ENCODE measurements at regions not wholly inside any gene's neighbourhood (a gene's known extent, or its start where the extent isn't known, plus 50 kb on each side); places are given as distances from the start of the nearest gene placed in this dataset.

DNA sequence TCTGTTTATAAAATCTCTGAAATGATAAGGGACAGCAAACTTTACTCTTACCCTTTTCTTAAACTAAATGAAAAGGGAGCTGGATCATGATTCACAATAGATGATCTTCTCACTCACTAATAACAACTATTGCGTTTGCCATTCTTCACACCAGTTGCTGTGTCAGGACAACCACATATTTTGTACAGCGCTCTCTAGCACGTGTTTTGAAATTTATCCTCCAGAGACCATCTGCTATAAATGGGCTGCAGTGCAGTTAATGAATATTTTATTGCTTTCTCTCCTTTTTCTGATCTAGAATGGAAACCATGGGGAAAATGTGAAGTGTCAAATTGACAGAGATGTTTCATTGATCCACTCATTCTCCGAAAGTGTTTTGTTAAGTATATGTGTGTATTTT is 258.4 kb upstream of the CCNH start:
- POLR2A ChIA-PET: no interaction called here
- RAD21 ChIA-PET (ENCODE audit: unreplicated experiment): no interaction called here
- 33% methylated on average over 4 of the region's 4 CpGs for WGBS (ENCODE audit: insufficient coverage, insufficient replicate concordance, low lambda C conversion rate, missing lambda C conversion rate)
- Histone ChIP-seq H3K27me3 (replicated peaks in 1 of 2; ENCODE audit: control insufficient read depth in 2 of 2, insufficient read depth in 2 of 2, low read length in 1 of 2) (no peaks in the 10 kb centered on the region), H3K9ac (ENCODE audit: control insufficient read depth, insufficient read depth, low read length) (no peak overlapping the region), H3K9me3 (replicated peaks; ENCODE audit: control insufficient read depth, insufficient read depth, low read length) (no peaks in the 10 kb centered on the region), H3K4me3 (no peak overlapping the region), H3K36me3 (ENCODE audit: control insufficient read depth in 2 of 2, insufficient read depth in 2 of 2, low read length in 1 of 2) (no peaks in the 10 kb centered on the region), H4K20me1 (ENCODE audit: control insufficient read depth, insufficient read depth) (no peaks in the 10 kb centered on the region), H3K4me1 (ENCODE audit: control insufficient read depth, insufficient read depth, low read length) (no peaks in the 10 kb centered on the region), H3K27ac (ENCODE audit: control insufficient read depth, insufficient read depth) (no peak overlapping the region), H3K79me2 (ENCODE audit: control insufficient read depth, insufficient read depth, low read length) (no peaks in the 10 kb centered on the region), H2AFZ (ENCODE audit: control insufficient read depth, low read depth, low read length) (no peak overlapping the region), H3K4me2 (ENCODE audit: control insufficient read depth, insufficient read depth) (no peak overlapping the region)
- CTCF ChIA-PET: no interaction called here
- no peak for ATAC-seq
- BruUV-seq (replicated peaks): no TSS peak
- DNase-seq (ENCODE audit: low read depth, low spot score): no peak
- no peak for TF ChIP-seq CREB1 (IDR thresholded peaks at IDR 0.05; ENCODE audit: low read depth)
- no peak for TF ChIP-seq CBX3 (IDR thresholded peaks at IDR 0.05; ENCODE audit: borderline replicate concordance, low read depth)
- TF ChIP-seq, protein P1, sequence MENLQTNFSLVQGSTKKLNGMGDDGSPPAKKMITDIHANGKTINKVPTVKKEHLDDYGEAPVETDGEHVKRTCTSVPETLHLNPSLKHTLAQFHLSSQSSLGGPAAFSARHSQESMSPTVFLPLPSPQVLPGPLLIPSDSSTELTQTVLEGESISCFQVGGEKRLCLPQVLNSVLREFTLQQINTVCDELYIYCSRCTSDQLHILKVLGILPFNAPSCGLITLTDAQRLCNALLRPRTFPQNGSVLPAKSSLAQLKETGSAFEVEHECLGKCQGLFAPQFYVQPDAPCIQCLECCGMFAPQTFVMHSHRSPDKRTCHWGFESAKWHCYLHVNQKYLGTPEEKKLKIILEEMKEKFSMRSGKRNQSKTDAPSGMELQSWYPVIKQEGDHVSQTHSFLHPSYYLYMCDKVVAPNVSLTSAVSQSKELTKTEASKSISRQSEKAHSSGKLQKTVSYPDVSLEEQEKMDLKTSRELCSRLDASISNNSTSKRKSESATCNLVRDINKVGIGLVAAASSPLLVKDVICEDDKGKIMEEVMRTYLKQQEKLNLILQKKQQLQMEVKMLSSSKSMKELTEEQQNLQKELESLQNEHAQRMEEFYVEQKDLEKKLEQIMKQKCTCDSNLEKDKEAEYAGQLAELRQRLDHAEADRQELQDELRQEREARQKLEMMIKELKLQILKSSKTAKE (IDR thresholded peaks at IDR 0.05; ENCODE audit: low read depth, poor library complexity, severe bottlenecking): no peak
- TF ChIP-seq NFYB (IDR thresholded peaks at IDR 0.05; ENCODE audit: insufficient read depth, low read depth, low read length): no peak
- TF ChIP-seq, protein P2, sequence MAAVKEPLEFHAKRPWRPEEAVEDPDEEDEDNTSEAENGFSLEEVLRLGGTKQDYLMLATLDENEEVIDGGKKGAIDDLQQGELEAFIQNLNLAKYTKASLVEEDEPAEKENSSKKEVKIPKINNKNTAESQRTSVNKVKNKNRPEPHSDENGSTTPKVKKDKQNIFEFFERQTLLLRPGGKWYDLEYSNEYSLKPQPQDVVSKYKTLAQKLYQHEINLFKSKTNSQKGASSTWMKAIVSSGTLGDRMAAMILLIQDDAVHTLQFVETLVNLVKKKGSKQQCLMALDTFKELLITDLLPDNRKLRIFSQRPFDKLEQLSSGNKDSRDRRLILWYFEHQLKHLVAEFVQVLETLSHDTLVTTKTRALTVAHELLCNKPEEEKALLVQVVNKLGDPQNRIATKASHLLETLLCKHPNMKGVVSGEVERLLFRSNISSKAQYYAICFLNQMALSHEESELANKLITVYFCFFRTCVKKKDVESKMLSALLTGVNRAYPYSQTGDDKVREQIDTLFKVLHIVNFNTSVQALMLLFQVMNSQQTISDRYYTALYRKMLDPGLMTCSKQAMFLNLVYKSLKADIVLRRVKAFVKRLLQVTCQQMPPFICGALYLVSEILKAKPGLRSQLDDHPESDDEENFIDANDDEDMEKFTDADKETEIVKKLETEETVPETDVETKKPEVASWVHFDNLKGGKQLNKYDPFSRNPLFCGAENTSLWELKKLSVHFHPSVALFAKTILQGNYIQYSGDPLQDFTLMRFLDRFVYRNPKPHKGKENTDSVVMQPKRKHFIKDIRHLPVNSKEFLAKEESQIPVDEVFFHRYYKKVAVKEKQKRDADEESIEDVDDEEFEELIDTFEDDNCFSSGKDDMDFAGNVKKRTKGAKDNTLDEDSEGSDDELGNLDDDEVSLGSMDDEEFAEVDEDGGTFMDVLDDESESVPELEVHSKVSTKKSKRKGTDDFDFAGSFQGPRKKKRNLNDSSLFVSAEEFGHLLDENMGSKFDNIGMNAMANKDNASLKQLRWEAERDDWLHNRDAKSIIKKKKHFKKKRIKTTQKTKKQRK (IDR thresholded peaks at IDR 0.05; ENCODE audit: low read depth, low read length): no peak
- TF ChIP-seq, protein P3, sequence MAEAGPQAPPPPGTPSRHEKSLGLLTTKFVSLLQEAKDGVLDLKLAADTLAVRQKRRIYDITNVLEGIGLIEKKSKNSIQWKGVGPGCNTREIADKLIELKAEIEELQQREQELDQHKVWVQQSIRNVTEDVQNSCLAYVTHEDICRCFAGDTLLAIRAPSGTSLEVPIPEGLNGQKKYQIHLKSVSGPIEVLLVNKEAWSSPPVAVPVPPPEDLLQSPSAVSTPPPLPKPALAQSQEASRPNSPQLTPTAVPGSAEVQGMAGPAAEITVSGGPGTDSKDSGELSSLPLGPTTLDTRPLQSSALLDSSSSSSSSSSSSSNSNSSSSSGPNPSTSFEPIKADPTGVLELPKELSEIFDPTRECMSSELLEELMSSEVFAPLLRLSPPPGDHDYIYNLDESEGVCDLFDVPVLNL (IDR thresholded peaks at IDR 0.05; ENCODE audit: low read depth, low read length): no peak
- no peak for TF ChIP-seq BACH1 (IDR thresholded peaks at IDR 0.05; ENCODE audit: borderline replicate concordance)
- no peak for TF ChIP-seq SMARCA5 (IDR thresholded peaks at IDR 0.05)
- no peak for TF ChIP-seq FOS (IDR thresholded peaks at IDR 0.05; ENCODE audit: borderline replicate concordance, extremely low read depth, insufficient read length)
- TF ChIP-seq ETV6 (conservative IDR thresholded peaks at IDR 0.05 in 1 of 2, IDR thresholded peaks at IDR 0.05 in 1 of 2; ENCODE audit: borderline replicate concordance in 1 of 2, low read depth in 1 of 2): no peak
- no peak for TF ChIP-seq SIX5 (IDR thresholded peaks at IDR 0.05; ENCODE audit: low read depth, low read length, severe bottlenecking)
- TF ChIP-seq, protein P4, sequence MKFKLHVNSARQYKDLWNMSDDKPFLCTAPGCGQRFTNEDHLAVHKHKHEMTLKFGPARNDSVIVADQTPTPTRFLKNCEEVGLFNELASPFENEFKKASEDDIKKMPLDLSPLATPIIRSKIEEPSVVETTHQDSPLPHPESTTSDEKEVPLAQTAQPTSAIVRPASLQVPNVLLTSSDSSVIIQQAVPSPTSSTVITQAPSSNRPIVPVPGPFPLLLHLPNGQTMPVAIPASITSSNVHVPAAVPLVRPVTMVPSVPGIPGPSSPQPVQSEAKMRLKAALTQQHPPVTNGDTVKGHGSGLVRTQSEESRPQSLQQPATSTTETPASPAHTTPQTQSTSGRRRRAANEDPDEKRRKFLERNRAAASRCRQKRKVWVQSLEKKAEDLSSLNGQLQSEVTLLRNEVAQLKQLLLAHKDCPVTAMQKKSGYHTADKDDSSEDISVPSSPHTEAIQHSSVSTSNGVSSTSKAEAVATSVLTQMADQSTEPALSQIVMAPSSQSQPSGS (IDR thresholded peaks at IDR 0.05; ENCODE audit: low read length): no peak
- no peak for TF ChIP-seq STAT3 (IDR thresholded peaks at IDR 0.05; ENCODE audit: low read depth, low read length)
- no peak for TF ChIP-seq MEF2B (IDR thresholded peaks at IDR 0.05; ENCODE audit: partially characterized antibody, poor library complexity, severe bottlenecking)
- SMC1A ChIA-PET (ENCODE audit: uncharacterized antibody, unreplicated experiment): no interaction called here
- FAIRE-seq: no peak
- intact Hi-C loops (cut with micrococcal nuclease; ENCODE audit: unreplicated experiment): no loop called here
- in situ Hi-C loops (cut with MboI): no loop called here

Data from GM12878 (cell line).